SK-N-MC (cell line): ENCODE measurements at regions not wholly inside any gene's neighbourhood (a gene's known extent, or its start where the extent isn't known, plus 50 kb on each side); places are given as distances from the start of the nearest gene placed in this dataset.

Source experiments
- EZH2 ChIP-seq: fragments of 200-600 bp; sonication (generic); IDR thresholded peaks from one replicate; pipeline ENCODE4 v1.6.1; 2017; ENCODE audit warnings: antibody characterized with exemption
- POLR2AphosphoS5 ChIP-seq: IDR thresholded peaks from 2 replicates; pipeline ENCODE4 v1.6.1; 2012; ENCODE audit warnings: mild to moderate bottlenecking, low read depth, low read length, borderline replicate concordance

GRCh38 chrX:3450881-3451570, 104.6 kb upstream of the MXRA5 start:
- TF ChIP-seq POLR2AphosphoS5: no peak
- TF ChIP-seq EZH2: no peak
